Smooth muscle cell (in vitro differentiated cells): ENCODE measurements at regions not wholly inside any gene's neighbourhood (a gene's known extent, or its start where the extent isn't known, plus 50 kb on each side); places are given as distances from the start of the nearest gene placed in this dataset.

Source experiments
- DNase-seq: peaks from one replicate; lab custom pipeline; 2025; ENCODE audit not compliant: unreplicated experiment; lab: John Stamatoyannopoulos, UW
- H2AFZ ChIP-seq: fragments of 200-600 bp; sonication (generic); 2 replicates; pipeline ENCODE4 v1.6.0; 2016; ENCODE audit warnings: antibody characterized with exemption, low read depth, mild to moderate bottlenecking
- H3F3A ChIP-seq: fragments of 200-600 bp; sonication (generic); 2 replicates; pipeline ENCODE4 v1.6.0; 2017; ENCODE audit warnings: antibody characterized with exemption, low read depth
- H3K27ac ChIP-seq: fragments of 200-600 bp; sonication (generic); 2 replicates; pipeline ENCODE4 v1.5.1; 2016; ENCODE audit warnings: low read depth, mild to moderate bottlenecking
- H3K27me3 ChIP-seq: fragments of 200-600 bp; sonication (generic); 2 replicates; pipeline ENCODE4 v1.6.1; 2016; ENCODE audit warnings: low read depth, mild to moderate bottlenecking
- H3K36me3 ChIP-seq: fragments of 200-600 bp; sonication (generic); 2 replicates; pipeline ENCODE4 v1.5.1; 2016; ENCODE audit warnings: low read depth
- H3K4me1 ChIP-seq: fragments of 200-600 bp; sonication (generic); 2 replicates; pipeline ENCODE4 v1.5.1; 2016; ENCODE audit warnings: low read depth
- H3K4me2 ChIP-seq: fragments of 200-600 bp; sonication (generic); 2 replicates; pipeline ENCODE4 v1.6.0; 2016; ENCODE audit warnings: mild to moderate bottlenecking
- H3K4me3 ChIP-seq: fragments of 200-600 bp; sonication (generic); 2 replicates; pipeline ENCODE4 v1.5.1; 2016; ENCODE audit warnings: mild to moderate bottlenecking
- H3K79me2 ChIP-seq: fragments of 200-600 bp; sonication (generic); 2 replicates; pipeline ENCODE4 v1.6.0; 2016; ENCODE audit warnings: low read depth, mild to moderate bottlenecking
- H3K9ac ChIP-seq: fragments of 200-600 bp; sonication (generic); 2 replicates; pipeline ENCODE4 v1.6.0; 2016; ENCODE audit warnings: low read depth
- H3K9me3 ChIP-seq: fragments of 200-600 bp; sonication (generic); replicated peaks from 2 replicates; pipeline ENCODE4 v1.5.1; 2016; ENCODE audit warnings: low read depth
- H4K20me1 ChIP-seq: fragments of 200-600 bp; sonication (generic); 2 replicates; pipeline ENCODE4 v1.6.0; 2016; ENCODE audit warnings: low read depth
- CTCF ChIP-seq: fragments of 200-600 bp; sonication (generic); IDR thresholded peaks from 2 replicates; pipeline ENCODE4 v1.5.1; 2017; ENCODE audit warnings: borderline replicate concordance, mild to moderate bottlenecking, antibody characterized with exemption; ENCODE audit not compliant: insufficient read depth, poor library complexity, severe bottlenecking
- WGBS: methylation state at CpG from one replicate; pipeline ENCODE4 v1.1.7; 2016; ENCODE audit warnings: low lambda C conversion rate; 5-methylcytosine and 5-hydroxymethylcytosine counted together

GRCh38 chrX:26334232-26334631 lies 118.3 kb downstream of the MAGEB5 start:
- Histone ChIP-seq H3K79me2 (no peaks in the 10 kb centered on the region), H3K4me1 (no peaks in the 10 kb centered on the region), H3K4me3 (no peak overlapping the region), H3K9ac (no peak overlapping the region), H3K4me2 (no peak overlapping the region), H3F3A (no peaks in the 10 kb centered on the region), H3K36me3 (no peaks in the 10 kb centered on the region), H3K27ac (no peak overlapping the region), H2AFZ (no peak overlapping the region), H3K9me3 (no peaks in the 10 kb centered on the region), H3K27me3 (no peaks in the 10 kb centered on the region), H4K20me1 (no peaks in the 10 kb centered on the region)
- 83% methylated on average over 8 of the region's 8 CpGs for WGBS
- no peak for TF ChIP-seq CTCF
- DNase-seq = no peak

GRCh38 chrX:26328608-26329319 lies 112.8 kb downstream of the MAGEB5 start:
- H4K20me1 ChIP-seq = no peaks in the 10 kb centered on the region
- DNase-seq = no peak
- no peaks in the 10 kb centered on the region for H3K4me1 ChIP-seq
- H3K4me3 ChIP-seq = no peak overlapping the region
- no peak overlapping the region for H3K4me2 ChIP-seq
- no peaks in the 10 kb centered on the region for H3K79me2 ChIP-seq
- no peaks in the 10 kb centered on the region for H3F3A ChIP-seq
- no peaks in the 10 kb centered on the region for H3K27me3 ChIP-seq
- H3K9ac ChIP-seq = no peak overlapping the region
- WGBS = 55% methylated on average over 3 of the region's 3 CpGs
- no peak for TF ChIP-seq CTCF
- no peak overlapping the region for H3K27ac ChIP-seq
- no peaks in the 10 kb centered on the region for H3K9me3 ChIP-seq
- H2AFZ ChIP-seq = no peak overlapping the region
- H3K36me3 ChIP-seq = no peaks in the 10 kb centered on the region

GRCh38 chrX:26309262-26309661 lies 93.3 kb downstream of the MAGEB5 start:
- no peaks in the 10 kb centered on the region for H3K79me2 ChIP-seq
- DNase-seq = no peak

More at GRCh38 chrX:26309262-26309661, 93.3 kb downstream of the MAGEB5 start:
- Histone ChIP-seq H3K27me3 (no peaks in the 10 kb centered on the region), H3K27ac (no peak overlapping the region), H3F3A (no peaks in the 10 kb centered on the region), H2AFZ (no peak overlapping the region), H3K36me3 (no peaks in the 10 kb centered on the region), H3K4me2 (no peak overlapping the region), H3K9ac (no peak overlapping the region), H3K9me3 (no peaks in the 10 kb centered on the region), H3K4me1 (no peaks in the 10 kb centered on the region), H3K4me3 (no peak overlapping the region), H4K20me1 (no peaks in the 10 kb centered on the region)
- TF ChIP-seq CTCF = no peak
